Dendritic cell treated with granulocyte-macrophage colony-stimulating factor and Interleukin-4, amounts not matched to agents 40 ng/mL and 50 ng/mL, for 4 days (primary cell): ENCODE measurements at regions not wholly inside any gene's neighbourhood (a gene's known extent, or its start where the extent isn't known, plus 50 kb on each side); places are given as distances from the start of the nearest gene placed in this dataset.
A peak's percentile ranks its signal among the peaks of the same experiment; 100 is the strongest.
"Not testable (repeated sequence)": the region's sequence is repeated elsewhere in the genome, so short reads cannot be mapped to it uniquely, and the experiment has no call there.

Experiments used
- H3K27ac Mint-ChIP-seq: one replicate; pipeline ENCODE4 v1.8.0; 2022; ENCODE audit warnings: mild to moderate bottlenecking, mixed read lengths
- H3K27me3 Mint-ChIP-seq: one replicate; pipeline ENCODE4 v1.8.0; 2022; ENCODE audit warnings: mild to moderate bottlenecking, mixed read lengths
- H3K36me3 Mint-ChIP-seq: one replicate; pipeline ENCODE4 v1.8.0; 2022; ENCODE audit warnings: low read depth, mixed read lengths
- H3K4me1 Mint-ChIP-seq: one replicate; pipeline ENCODE4 v1.8.0; 2022; ENCODE audit warnings: low read depth, mixed read lengths
- H3K4me3 Mint-ChIP-seq: one replicate; pipeline ENCODE4 v1.8.0; 2022; ENCODE audit warnings: mild to moderate bottlenecking, moderate library complexity, mixed read lengths
- H3K9me3 Mint-ChIP-seq: one replicate; pipeline ENCODE4 v1.8.0; 2022; ENCODE audit warnings: mixed read lengths
- intact Hi-C: fragments of 100-400 bp; cut with micrococcal nuclease; formaldehyde crosslinking; loops from one replicate; pipeline ENCODE4 v1.15.0; 2022

GRCh38 chr2:187055463-187055862 lies 206.5 kb upstream of the ZSWIM2 start:
- peaks cover 6% of the 10 kb centered on the region for H3K4me1 Mint-ChIP-seq
- H3K27me3 Mint-ChIP-seq = no peaks in the 10 kb centered on the region
- H3K4me3 Mint-ChIP-seq = no peak overlapping the region
- H3K36me3 Mint-ChIP-seq = no peaks in the 10 kb centered on the region
- intact Hi-C loops = no loop called here
- peaks cover 18% of the 10 kb centered on the region for H3K9me3 Mint-ChIP-seq
- H3K27ac Mint-ChIP-seq = no peak overlapping the region

- no peaks in the 10 kb centered on the region for H3K27me3 Mint-ChIP-seq
- H3K27ac Mint-ChIP-seq = no peak overlapping the region
- H3K9me3 Mint-ChIP-seq = peaks cover 22% of the 10 kb centered on the region
- H3K4me1 Mint-ChIP-seq = peaks cover 6% of the 10 kb centered on the region
- intact Hi-C loops = no loop called here
- H3K4me3 Mint-ChIP-seq = no peak overlapping the region
- no peaks in the 10 kb centered on the region for H3K36me3 Mint-ChIP-seq
Observed at GRCh38 chr2:187054501-187055319, 205.7 kb upstream of the ZSWIM2 start.

- H3K27me3 Mint-ChIP-seq = no peaks in the 10 kb centered on the region
- no peak overlapping the region for H3K4me3 Mint-ChIP-seq
- no peak overlapping the region for H3K27ac Mint-ChIP-seq
- peaks cover 22% of the 10 kb centered on the region for H3K9me3 Mint-ChIP-seq
- H3K36me3 Mint-ChIP-seq = no peaks in the 10 kb centered on the region
- intact Hi-C loops = no loop called here
- H3K4me1 Mint-ChIP-seq = peaks cover 6% of the 10 kb centered on the region
Observed at GRCh38 chr2:187051350-187051749, 202.4 kb upstream of the ZSWIM2 start.

- no peak overlapping the region for H3K27ac Mint-ChIP-seq
- peaks cover 22% of the 10 kb centered on the region for H3K9me3 Mint-ChIP-seq
- intact Hi-C loops = no loop called here
- no peaks in the 10 kb centered on the region for H3K36me3 Mint-ChIP-seq
- peaks cover 4% of the 10 kb centered on the region for H3K4me1 Mint-ChIP-seq
- no peak overlapping the region for H3K4me3 Mint-ChIP-seq
- no peaks in the 10 kb centered on the region for H3K27me3 Mint-ChIP-seq
Observed at GRCh38 chr2:187050409-187050998, 201.5 kb upstream of the ZSWIM2 start.

DNA sequence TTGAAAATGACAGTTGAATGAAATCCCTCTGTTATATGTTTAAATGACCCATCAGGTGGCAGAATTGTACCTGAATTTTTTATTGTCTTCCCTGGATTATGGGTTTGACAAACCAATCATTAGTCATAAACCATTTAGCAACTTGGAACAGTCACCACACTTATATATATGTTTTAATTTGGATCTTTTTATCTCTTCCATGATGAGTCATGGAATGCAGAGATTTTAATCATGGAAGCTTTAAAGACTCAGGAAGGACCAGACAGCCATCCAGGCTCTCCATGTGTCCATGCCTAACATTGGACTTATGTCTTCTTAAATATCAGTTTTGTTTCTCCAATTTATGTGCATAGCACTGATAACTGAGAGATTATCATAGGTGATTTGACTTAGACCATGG lies 188.3 kb upstream of the ZSWIM2 start:
- Mint-ChIP-seq H3K36me3 (no peaks in the 10 kb centered on the region), H3K27me3 (no peaks in the 10 kb centered on the region), H3K4me1 (no peaks in the 10 kb centered on the region), H3K9me3 (no peaks in the 10 kb centered on the region), H3K27ac (no peak overlapping the region), H3K4me3 (no peak overlapping the region)
- intact Hi-C loops = no loop called here

DNA sequence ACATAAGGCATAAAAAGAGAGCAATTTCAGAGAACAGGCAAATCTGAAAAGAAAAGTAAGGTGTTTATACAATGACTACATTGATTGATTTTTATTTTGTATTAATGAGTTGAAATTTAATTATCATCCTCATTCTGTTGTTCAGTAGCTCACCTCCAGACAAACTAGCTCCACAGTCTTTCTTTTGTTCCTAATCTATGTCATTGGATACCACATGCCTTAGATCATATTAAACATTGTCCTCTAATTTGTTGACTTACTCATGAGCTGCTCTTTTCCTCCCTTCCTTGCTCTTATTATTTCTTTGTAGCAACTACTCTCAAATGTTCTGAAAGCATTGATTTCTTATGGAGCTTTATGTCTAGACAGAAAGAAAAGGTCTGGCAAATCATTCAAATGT lies 185.5 kb upstream of the ZSWIM2 start:
- Mint-ChIP-seq H3K27me3 (no peaks in the 10 kb centered on the region), H3K36me3 (no peaks in the 10 kb centered on the region), H3K4me1 (no peaks in the 10 kb centered on the region), H3K27ac (no peak overlapping the region), H3K9me3 (no peaks in the 10 kb centered on the region), H3K4me3 (no peak overlapping the region)
- intact Hi-C loops = no loop called here

DNA sequence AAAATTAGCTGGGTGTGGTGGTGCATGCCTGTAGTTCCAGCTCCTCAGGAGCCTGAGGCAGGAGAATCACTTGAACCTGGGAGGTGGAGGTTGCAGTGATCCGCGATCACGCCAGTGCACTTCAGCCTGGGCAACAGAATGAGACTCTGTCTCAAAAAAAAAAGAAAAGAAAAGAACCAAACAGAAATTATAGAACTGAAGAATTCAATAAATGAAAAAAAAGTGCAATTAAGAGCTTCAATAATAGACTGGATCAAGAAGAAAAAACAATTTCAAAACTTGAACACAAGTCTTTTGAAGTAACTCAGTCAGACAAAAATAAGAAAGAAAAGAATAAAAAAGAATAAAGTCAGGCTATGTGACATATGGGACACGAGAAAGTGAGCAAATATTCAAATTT lies 175.8 kb upstream of the ZSWIM2 start:
- Mint-ChIP-seq H3K4me3 (no peak overlapping the region), H3K27ac (no peak overlapping the region), H3K9me3 (peaks cover 50% of the 10 kb centered on the region)

GRCh38 chr2:187023996-187024395 lies 175.0 kb upstream of the ZSWIM2 start:
- H3K4me1 Mint-ChIP-seq, intact Hi-C loops, H3K36me3 Mint-ChIP-seq, H3K27ac Mint-ChIP-seq, H3K4me3 Mint-ChIP-seq, H3K27me3 Mint-ChIP-seq: not testable (repeated sequence)
- peaks cover 47% of the 10 kb centered on the region for H3K9me3 Mint-ChIP-seq

More for the DNA sequence above, 175.8 kb upstream of the ZSWIM2 start:
- H3K4me1 Mint-ChIP-seq = no peaks in the 10 kb centered on the region
- intact Hi-C loops = no loop called here
- H3K36me3 Mint-ChIP-seq = no peaks in the 10 kb centered on the region
- no peaks in the 10 kb centered on the region for H3K27me3 Mint-ChIP-seq

DNA sequence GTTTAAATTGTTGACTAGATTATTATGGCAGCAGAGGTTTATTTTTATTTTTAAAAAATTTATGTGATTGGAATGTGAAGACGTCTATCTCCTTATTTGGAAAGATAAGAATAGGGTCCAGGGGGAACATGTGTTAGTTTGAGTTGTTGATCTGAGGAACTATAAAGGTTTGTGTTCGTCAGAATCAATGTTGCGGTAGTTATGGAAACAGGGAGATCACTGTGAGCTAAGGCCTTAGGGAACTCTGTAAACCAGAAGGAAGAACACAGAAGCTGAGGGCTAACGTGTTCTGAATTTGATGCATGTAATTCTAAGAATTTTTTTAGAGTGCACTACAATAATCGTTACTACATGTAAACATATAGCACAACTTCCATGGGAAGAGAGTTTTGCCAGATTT lies 168.5 kb upstream of the ZSWIM2 start:
- Mint-ChIP-seq H3K4me3 (no peak overlapping the region), H3K4me1 (no peaks in the 10 kb centered on the region), H3K27ac (no peak overlapping the region), H3K36me3 (no peaks in the 10 kb centered on the region), H3K27me3 (no peaks in the 10 kb centered on the region), H3K9me3 (peaks cover 19% of the 10 kb centered on the region)
- intact Hi-C loops = no loop called here

GRCh38 chr2:187013058-187013457 lies 164.1 kb upstream of the ZSWIM2 start:
- Mint-ChIP-seq H3K27ac (no peak overlapping the region), H3K4me1 (no peaks in the 10 kb centered on the region), H3K9me3 (peaks cover 12% of the 10 kb centered on the region), H3K36me3 (no peaks in the 10 kb centered on the region), H3K4me3 (no peak overlapping the region), H3K27me3 (no peaks in the 10 kb centered on the region)
- intact Hi-C loops = no loop called here

- Mint-ChIP-seq H3K27me3 (no peaks in the 10 kb centered on the region), H3K36me3 (no peaks in the 10 kb centered on the region), H3K4me3 (no peak overlapping the region), H3K4me1 (no peaks in the 10 kb centered on the region), H3K9me3 (no peaks in the 10 kb centered on the region), H3K27ac (no peak overlapping the region)
- intact Hi-C loops = no loop called here
Observed at GRCh38 chr2:187011206-187011832, 162.3 kb upstream of the ZSWIM2 start.

GRCh38 chr2:187009483-187010239 lies 160.7 kb upstream of the ZSWIM2 start:
- Mint-ChIP-seq H3K9me3 (no peaks in the 10 kb centered on the region), H3K36me3 (no peaks in the 10 kb centered on the region), H3K4me3 (no peak overlapping the region), H3K4me1 (no peaks in the 10 kb centered on the region), H3K27me3 (no peaks in the 10 kb centered on the region), H3K27ac (no peak overlapping the region)
- intact Hi-C loops = no loop called here

DNA sequence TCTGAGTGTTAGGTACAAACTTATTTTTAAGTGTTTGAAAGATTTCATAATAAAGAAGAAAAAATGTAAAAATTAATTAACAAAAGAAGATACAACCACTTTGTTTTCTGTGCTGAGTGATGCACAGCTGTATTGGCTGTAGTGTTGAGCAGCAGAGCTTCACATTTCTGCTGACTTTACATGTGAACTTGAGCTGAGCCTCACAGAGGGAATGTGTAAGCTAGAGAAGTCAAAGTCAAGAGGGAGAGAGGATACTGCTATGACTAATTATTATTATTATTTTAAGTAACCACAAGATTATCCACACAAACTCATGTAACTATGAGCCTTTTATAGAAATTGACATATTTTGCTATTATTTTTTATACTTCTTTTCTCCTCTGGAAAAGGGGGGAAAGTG lies 159.1 kb upstream of the ZSWIM2 start:
- Mint-ChIP-seq H3K4me1 (no peaks in the 10 kb centered on the region), H3K27me3 (no peaks in the 10 kb centered on the region), H3K9me3 (peaks cover 9% of the 10 kb centered on the region), H3K4me3 (no peak overlapping the region), H3K27ac (no peak overlapping the region), H3K36me3 (no peaks in the 10 kb centered on the region)
- intact Hi-C loops = no loop called here

DNA sequence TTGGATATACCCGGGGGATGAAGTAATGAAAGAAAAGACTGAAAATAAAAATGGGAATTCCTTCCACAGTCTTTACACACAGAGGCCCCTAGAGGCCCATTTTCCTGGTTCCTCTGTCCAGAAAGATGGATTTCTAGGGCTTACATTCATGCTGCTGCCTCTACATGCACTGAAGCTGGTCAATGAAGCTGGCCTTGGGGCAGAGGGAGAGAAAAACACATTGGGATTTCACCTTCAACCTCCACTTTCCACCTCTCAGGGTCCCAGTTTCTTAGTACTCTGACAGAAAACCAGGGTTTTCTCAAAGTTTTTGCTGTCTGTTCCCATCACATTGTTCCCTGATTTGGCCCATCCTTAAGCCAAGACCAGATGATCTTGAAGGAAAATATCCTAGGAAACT lies 154.6 kb upstream of the ZSWIM2 start:
- intact Hi-C loops = no loop called here
- no peak overlapping the region for H3K27ac Mint-ChIP-seq
- H3K36me3 Mint-ChIP-seq = no peaks in the 10 kb centered on the region
- no peaks in the 10 kb centered on the region for H3K4me1 Mint-ChIP-seq
- H3K9me3 Mint-ChIP-seq = peaks cover 31% of the 10 kb centered on the region
- H3K27me3 Mint-ChIP-seq = no peaks in the 10 kb centered on the region
- peak overlapping the region; percentile 22 for H3K4me3 Mint-ChIP-seq
